ENCODE measurements at regions not wholly inside any gene's neighbourhood (a gene's known extent, or its start where the extent isn't known, plus 50 kb on each side); places are given as distances from the start of the nearest gene placed in this dataset.

DNA sequence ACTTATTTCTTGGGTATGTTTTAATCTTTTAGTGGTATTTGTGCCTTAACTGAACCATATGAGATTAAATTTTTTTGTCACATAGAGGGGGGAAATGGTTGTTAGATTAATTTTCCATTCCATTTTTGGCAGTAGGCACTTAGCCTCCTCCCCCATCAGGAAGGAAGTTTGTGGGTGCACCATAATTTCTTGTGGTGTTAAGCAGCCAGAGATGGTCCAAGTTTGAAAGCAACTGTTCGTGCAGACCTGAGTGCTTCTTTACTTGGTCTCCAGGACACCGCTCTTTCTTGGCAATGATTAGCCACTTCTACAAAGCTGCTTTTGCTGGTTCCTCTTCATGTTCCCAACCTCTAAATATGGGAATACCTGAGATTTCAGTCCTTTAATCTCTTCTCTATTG lies 92.7 kb upstream of the RPL34 start:
- no peak for DNase-seq

GRCh38 chr4:108520807-108521206 lies 99.6 kb upstream of the RPL34 start:
- DNase-seq, result no peak

GRCh38 chr4:108519911-108520601 lies 100.3 kb upstream of the RPL34 start:
- no peak for DNase-seq

DNA sequence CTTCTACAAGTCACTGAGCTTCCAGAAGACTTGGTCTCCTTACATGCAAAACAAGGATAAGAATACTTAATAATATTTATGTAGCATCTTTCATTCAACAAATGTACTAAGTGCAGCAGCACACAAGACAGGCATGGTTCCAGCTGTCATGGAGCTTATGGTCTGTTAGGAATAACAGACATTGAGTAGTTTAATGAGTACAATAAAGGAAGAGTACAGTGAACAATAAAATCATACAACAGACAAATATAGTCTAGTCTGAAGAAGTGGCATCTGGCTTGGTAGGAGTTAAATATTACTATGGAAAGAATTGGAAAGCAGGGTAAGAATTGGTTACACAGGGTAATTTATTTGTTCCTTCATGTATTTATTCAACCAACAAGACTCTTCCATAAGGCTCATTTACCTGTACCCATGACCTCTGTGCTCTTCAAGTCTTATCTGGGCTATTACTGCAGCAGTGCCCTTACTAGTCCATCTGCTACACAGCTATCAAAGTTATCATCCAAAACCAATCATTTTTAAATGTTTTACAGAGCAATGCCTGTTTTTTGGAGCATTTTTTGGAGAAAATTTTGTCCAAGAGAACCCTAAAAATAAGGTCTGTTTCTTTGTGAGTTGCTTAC lies 101.1 kb upstream of the RPL34 start:
- DNase-seq, result no peak

DNA sequence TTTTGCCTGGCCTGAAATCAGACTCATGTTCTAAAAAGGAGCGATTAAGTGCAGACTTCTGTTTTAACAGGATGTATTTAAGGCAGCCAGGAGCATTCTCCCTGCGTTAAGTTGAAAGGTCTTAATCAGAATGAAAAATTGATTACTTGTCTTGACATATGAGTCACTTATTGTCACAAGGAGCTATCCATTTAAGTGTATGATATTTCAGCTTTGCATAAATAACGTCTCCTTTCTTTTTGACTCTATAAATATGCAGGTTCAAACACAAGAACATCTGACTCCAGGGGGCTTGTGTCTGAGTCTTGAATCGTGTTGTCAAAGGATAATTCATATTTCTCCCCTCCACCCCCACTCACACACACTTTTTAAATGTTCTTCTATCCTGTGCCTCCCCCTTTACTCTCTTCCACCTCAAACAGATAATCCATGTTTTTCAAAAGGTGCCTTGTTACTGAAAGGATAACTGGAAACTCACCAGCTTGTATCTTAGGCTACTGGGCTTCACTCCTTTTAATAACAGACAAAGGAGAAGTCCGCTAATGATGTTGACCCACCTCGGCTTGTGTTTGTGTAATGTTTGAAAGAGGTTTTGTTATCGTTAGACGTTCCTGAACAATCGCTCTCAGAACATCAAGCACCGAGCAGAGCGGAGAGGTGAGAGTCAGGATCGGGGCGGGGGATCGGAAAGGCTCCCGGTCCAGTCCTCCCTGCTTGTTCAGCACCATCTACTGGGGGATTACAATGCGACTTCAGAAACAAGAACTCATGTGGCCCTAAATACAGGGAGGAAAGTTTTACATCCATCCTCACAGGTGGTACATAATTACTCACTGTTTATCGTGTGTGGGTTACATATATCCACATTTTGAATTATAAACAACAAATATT lies 107.5 kb upstream of the RPL34 start:
- DNase-seq, result peak; percentile 16 to 45

- no peak for DNase-seq
Observed at GRCh38 chr4:108511618-108512017, 108.8 kb upstream of the RPL34 start.

DNA sequence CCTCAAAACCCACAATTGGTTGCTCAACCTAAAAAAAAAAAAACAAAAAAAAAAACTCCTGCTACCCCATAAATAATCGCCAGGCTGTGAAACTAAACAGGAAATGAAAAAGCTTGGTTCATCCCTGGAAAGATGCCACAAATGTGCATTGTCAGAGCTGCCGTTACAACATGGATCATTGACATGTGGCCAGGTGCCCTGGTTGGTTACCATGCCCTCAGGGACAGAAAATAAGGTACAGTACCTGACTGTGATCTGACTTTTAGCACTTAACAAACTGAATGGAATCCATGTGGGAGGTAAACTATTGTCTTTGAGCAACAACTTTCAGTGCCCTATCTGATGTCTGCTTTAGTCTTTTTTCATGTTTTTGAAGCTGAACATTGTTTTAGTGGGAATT lies 118.0 kb upstream of the RPL34 start:
- no peak for DNase-seq

- no peak for DNase-seq
Observed at GRCh38 chr4:108498925-108499324, 121.5 kb upstream of the RPL34 start.

DNA sequence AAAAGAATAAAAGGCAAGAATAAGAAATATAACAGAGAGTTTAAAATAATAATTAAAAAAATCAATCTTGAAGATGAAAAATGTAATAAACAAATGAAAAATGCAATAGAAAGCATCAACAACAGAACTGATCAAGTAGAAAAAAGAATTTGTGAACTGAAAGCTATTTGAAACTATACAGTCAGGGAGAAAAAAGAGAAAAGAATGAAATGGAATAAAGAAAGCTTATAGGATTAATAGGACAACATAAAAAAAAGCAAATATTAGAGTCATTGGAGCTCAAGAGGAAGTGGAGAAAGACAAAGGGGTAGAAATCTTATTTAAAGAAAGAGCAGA lies 126.8 kb upstream of the RPL34 start:
- DNase-seq, result no peak

- DNase-seq, result no peak
Observed at GRCh38 chr4:108492816-108493595, 127.4 kb upstream of the RPL34 start.

DNA sequence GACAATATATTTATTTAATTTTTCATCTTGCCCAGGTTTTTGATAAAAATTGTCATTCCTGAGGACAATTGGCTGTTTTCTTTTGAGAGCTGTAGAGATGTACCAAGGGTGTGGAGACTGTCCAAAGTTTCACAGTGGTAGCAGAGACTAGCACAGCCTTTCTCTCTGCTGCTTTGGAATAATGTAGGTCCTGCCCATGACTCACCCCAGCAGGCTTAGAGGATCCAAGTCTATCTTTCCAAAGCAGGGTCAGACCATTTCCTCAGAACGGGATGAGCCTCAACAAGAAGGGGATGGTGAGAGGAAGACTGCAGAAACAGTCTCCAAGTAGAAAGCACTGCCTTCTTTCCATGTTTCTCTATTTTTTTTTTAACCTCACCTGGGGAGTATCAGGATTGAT lies 131.5 kb upstream of the RPL34 start:
- DNase-seq, result no peak

DNA sequence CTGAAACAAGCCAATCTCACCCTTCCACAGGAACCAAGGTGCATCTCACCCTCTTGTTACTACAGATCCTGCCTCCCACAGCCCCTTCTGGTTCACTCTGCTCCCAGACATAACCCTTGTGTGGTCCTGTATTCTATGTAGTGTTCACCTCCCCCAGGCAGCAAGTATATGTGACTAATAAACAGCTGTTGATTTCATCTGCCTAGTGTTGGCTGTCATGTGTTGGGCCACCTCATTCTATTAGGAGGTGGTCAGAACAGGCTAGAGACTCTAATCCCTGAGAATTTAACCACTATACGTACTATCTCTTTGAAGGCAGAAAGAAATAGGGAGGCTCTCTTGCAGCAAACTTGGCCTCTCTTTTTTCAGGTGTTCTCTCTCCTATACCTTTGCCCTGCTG lies 134.3 kb upstream of the RPL34 start:
- no peak for DNase-seq

DNA sequence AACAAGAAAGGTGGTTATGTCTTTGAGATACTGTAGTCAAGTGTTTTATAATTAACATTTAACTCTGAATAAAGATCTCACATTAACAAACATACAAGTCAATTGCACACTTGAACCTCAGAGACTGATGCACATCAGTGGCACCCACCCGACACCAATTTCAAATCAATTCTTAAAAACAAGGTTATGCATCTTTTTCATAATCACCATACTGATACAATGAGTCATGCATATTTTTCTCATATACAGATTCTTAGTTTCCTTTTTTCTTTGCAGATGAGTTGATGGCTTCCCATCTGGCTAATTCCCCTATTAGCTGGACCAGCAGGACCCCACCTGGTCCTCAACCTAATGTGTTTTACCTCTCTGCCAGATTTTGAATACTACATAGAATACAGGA lies 136.2 kb upstream of the RPL34 start:
- DNase-seq, result no peak

DNA sequence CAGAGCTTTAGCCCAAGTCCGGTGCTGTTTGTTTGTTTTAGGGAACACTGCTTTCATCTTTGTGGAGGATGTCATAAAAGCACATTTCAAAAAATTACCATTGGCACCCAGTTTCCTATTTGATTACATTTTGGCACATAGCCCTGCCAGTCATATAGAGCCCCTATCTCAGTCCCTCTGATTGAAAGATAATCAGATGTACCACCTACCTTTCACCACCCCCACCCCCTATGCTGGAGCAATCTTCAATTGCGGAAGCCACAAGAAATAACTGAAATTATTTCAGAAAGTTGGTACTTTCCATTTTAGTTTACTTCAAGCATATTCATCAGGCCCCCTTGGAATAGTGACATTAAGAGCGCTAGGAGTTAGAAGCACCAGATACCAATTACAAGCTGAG lies 136.7 kb upstream of the RPL34 start:
- DNase-seq, result no peak

- DNase-seq, result no peak
Observed at GRCh38 chr4:108483079-108483478, 137.3 kb upstream of the RPL34 start.

DNA sequence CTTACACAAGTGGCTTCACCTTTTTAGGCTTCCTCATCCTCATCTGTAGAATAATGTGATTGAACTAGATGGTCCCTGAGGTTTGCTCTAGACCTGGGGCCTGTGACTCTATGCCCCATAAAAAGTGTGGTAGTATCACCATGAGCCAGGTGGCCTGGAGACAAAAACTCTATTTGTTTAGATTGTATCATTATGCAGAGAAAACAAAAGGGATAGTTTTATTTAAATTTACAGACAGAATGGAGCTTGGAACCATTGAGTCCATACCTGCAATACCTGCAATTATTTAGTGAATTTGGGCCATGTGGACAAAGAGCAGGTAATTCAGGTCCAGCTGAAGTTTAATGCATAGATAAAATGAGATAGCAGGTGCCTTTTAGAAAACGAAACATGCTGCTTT lies 139.5 kb upstream of the RPL34 start:
- no peak for DNase-seq

DNA sequence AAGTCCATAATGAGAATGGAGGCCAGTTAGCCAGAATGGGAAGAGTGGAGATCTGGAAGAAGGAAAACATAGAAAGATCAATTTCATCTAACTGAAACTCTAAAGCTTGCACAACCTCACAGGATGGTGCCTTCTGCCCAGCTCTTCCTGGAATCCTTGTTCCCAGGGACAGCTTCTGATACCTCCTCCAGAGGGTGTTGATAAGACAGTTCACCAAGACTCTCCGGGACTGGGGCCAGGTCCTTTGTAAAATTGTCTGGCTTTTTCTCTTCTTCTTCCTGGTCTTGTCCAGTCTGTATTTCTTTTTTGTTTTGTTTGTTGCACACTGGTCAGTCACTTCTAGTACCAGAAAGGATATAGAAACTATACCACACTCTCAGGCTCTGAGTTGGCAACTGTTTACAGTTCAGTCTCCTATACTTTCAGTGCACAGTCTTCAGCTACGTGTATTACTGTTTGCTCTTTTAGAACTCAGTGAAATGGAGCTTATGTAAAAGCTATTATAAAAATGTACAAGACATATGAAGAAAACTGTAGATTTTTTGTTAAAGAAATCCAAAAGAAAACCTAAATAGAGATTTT lies 142.8 kb upstream of the RPL34 start:
- no peak for DNase-seq

DNA sequence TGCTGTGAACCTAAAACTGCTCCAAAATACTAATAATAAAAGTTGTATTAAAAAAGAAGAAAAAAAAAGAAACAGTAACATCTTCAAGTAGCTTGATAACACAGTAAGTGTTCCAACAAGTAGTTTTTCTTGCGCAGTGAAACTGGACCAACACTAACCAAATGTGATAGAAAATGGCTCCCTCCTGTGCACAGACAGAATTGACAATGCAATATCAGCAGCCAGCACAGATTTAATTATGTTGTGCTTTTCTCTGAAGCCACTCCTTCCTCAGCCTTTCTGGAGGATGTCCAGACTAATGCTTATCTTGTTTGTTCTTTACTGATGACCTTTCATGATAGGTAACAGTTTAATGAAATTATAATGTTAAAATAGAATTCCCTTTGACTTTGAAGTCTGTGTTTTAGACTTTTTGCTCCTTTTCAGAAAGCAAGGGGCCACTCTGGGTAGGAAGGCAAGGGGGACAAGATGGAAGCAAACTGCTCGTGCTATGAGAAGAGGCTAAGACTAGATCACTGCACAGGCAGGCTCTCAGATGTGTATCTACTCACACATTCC lies 147.1 kb upstream of the RPL34 start:
- DNase-seq, result peak in 1 of 2 donors; percentile 15

- no peak for DNase-seq
Observed at GRCh38 chr4:108466936-108467902, 153.2 kb upstream of the RPL34 start.

GRCh38 chr4:108465886-108466500 lies 154.4 kb upstream of the RPL34 start:
- no peak for DNase-seq

Data from right lung (tissue), 2 donors.